Endothelial cell (in vitro differentiated cells): ENCODE measurements at regions not wholly inside any gene's neighbourhood (a gene's known extent, or its start where the extent isn't known, plus 50 kb on each side); places are given as distances from the start of the nearest gene placed in this dataset.

Experiments
- DNase-seq: peaks from one replicate; pipeline ENCODE4 v3.0.0; 2021; ENCODE audit warnings: low spot score
- H3K27ac Mint-ChIP-seq: one replicate; pipeline ENCODE4 v1.8.0; 2021; ENCODE audit warnings: mixed read lengths, inconsistent platforms; ENCODE audit not compliant: unreplicated experiment
- H3K27me3 Mint-ChIP-seq: one replicate; pipeline ENCODE4 v1.8.0; 2021; ENCODE audit warnings: mild to moderate bottlenecking, moderate library complexity, mixed read lengths, inconsistent platforms; ENCODE audit not compliant: unreplicated experiment
- H3K36me3 Mint-ChIP-seq: one replicate; pipeline ENCODE4 v1.8.0; 2021; ENCODE audit warnings: mild to moderate bottlenecking, low read depth, mixed read lengths, inconsistent platforms; ENCODE audit not compliant: unreplicated experiment
- H3K4me1 Mint-ChIP-seq: one replicate; pipeline ENCODE4 v1.8.0; 2021; ENCODE audit warnings: mild to moderate bottlenecking, mixed read lengths, inconsistent platforms; ENCODE audit not compliant: unreplicated experiment
- H3K4me3 Mint-ChIP-seq: one replicate; pipeline ENCODE4 v1.8.0; 2021; ENCODE audit warnings: mild to moderate bottlenecking, mixed read lengths, inconsistent platforms; ENCODE audit not compliant: unreplicated experiment
- H3K9me3 Mint-ChIP-seq: one replicate; pipeline ENCODE4 v1.8.0; 2021; ENCODE audit warnings: mixed read lengths, inconsistent platforms; ENCODE audit not compliant: unreplicated experiment
- TF ChIP-seq, protein P1 (sequence below): fragments of 200-600 bp; sonication (generic); IDR thresholded peaks from one replicate; pipeline ENCODE4 v1.5.0; 2021; ENCODE audit warnings: antibody characterized with exemption; ENCODE audit not compliant: unreplicated experiment

DNA sequence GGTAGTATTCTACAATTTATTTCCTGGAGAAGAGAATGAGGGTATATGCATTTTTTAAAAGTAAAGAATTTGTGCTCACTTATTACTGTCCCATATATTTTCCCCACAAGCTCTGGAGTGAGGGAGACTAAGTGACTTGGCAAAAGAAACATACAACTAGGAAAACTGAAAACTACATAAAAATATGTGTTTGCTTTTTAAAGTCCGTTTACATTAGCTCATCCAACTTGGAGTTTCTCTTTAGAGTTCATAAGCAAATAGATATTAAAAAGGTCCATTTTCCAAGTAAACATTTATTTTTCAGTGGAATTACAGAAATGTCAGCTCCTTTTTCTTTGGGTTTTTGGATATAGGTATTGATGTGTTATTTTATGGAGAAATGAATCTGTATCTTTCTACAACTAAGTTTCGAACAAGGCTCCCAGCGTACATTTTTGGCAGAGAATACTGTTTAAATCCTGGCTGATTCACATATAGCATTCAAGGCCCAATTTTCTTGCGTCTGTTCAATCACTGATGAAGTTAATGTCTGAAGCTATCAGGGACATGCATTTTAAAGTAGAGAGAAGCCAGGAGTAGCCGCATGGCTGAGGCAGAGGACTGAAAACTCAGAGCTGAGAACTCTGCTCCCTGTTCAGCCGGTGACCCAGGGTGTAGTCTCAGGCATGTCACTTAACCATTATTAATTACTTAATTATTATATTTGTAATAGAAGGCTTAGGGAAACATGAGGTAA, 729.4 kb downstream of the EFNB2 start:
- TF ChIP-seq, protein P1, sequence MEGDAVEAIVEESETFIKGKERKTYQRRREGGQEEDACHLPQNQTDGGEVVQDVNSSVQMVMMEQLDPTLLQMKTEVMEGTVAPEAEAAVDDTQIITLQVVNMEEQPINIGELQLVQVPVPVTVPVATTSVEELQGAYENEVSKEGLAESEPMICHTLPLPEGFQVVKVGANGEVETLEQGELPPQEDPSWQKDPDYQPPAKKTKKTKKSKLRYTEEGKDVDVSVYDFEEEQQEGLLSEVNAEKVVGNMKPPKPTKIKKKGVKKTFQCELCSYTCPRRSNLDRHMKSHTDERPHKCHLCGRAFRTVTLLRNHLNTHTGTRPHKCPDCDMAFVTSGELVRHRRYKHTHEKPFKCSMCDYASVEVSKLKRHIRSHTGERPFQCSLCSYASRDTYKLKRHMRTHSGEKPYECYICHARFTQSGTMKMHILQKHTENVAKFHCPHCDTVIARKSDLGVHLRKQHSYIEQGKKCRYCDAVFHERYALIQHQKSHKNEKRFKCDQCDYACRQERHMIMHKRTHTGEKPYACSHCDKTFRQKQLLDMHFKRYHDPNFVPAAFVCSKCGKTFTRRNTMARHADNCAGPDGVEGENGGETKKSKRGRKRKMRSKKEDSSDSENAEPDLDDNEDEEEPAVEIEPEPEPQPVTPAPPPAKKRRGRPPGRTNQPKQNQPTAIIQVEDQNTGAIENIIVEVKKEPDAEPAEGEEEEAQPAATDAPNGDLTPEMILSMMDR, result no peak
- no peaks in the 10 kb centered on the region for H3K36me3 Mint-ChIP-seq
- no peaks in the 10 kb centered on the region for H3K4me1 Mint-ChIP-seq
- no peaks in the 10 kb centered on the region for H3K27me3 Mint-ChIP-seq
- no peaks in the 10 kb centered on the region for H3K9me3 Mint-ChIP-seq
- no peak for DNase-seq
- H3K4me3 Mint-ChIP-seq, result no peak overlapping the region
- H3K27ac Mint-ChIP-seq, result no peak overlapping the region

DNA sequence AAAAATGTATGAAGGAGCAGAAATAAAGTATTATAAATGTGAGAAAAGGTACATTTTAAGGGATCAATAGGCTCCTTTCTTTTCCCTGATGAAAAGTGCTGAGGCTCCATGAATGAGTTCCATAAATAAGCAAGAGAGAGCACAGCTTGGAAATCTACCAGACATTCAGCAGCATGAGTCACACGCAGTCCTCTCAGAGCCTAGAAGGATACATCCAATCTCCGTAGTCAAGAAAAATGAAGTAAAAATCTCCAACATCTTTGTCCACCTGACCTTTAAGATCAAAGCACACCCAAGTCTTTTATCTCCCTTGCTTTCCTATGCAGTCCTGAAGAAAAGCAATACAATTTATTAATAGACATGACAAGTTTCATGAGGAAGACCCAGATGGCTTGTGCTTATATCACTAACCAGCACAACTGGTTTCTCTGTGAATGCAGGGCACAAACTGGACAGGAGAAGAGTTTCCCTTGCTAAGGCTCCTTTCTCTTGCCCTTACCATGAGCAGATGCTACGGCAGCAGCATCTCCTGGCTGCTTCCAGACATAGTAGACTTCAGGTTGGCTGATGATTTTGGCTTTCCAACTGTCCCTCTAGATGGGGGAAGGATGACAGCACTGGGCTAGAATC, 730.8 kb downstream of the EFNB2 start:
- Mint-ChIP-seq H3K27me3 (no peaks in the 10 kb centered on the region), H3K4me3 (no peak overlapping the region), H3K9me3 (no peaks in the 10 kb centered on the region), H3K36me3 (no peaks in the 10 kb centered on the region), H3K4me1 (no peaks in the 10 kb centered on the region), H3K27ac (no peak overlapping the region)
- TF ChIP-seq, protein P1, result no peak
- DNase-seq, result no peak

DNA sequence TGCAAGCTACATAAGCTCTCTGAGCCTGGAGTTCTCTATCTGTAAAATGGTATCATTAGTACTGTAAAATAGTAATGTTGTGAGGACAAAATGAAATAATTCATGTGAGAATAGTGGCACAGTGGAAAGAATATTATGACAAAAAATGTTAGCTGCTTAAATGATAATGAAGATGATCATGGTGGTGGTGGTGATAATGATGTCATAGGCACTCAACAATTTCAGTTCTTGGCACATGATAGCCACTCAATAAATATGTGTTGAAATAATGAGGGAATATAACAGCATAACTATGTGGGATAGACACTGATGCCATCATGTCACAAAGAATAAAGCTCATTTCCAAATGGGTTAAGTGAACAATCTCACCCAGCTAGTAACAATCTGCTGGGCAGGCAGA, 736.3 kb downstream of the EFNB2 start:
- H3K27me3 Mint-ChIP-seq, result no peaks in the 10 kb centered on the region
- no peak for DNase-seq
- no peaks in the 10 kb centered on the region for H3K36me3 Mint-ChIP-seq
- no peaks in the 10 kb centered on the region for H3K9me3 Mint-ChIP-seq
- H3K4me1 Mint-ChIP-seq, result no peaks in the 10 kb centered on the region
- TF ChIP-seq, protein P1, result no peak
- no peak overlapping the region for H3K27ac Mint-ChIP-seq
- no peak overlapping the region for H3K4me3 Mint-ChIP-seq

DNA sequence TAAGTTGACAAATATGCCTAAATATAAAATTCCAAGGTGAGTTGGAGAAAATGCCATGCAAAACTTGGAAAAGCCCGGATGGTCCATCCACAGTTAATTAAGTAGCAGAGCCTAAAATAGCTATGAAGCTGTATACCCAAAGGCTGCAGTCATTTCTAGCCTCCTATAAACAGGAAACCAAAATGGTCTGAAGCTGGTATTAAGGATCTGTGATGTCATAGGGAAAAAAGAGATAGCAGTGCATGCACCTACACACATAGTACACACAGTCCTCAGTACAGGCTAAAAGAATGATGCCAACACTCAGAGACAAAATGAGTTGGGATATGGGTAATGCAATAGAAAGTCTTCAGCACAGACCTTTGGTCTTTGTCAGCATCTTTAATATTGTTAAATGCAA, 736.9 kb downstream of the EFNB2 start:
- TF ChIP-seq, protein P1, result no peak
- no peaks in the 10 kb centered on the region for H3K4me1 Mint-ChIP-seq
- H3K36me3 Mint-ChIP-seq, result no peaks in the 10 kb centered on the region
- no peak overlapping the region for H3K27ac Mint-ChIP-seq
- no peaks in the 10 kb centered on the region for H3K9me3 Mint-ChIP-seq
- no peak overlapping the region for H3K4me3 Mint-ChIP-seq
- DNase-seq, result no peak
- H3K27me3 Mint-ChIP-seq, result no peaks in the 10 kb centered on the region

DNA sequence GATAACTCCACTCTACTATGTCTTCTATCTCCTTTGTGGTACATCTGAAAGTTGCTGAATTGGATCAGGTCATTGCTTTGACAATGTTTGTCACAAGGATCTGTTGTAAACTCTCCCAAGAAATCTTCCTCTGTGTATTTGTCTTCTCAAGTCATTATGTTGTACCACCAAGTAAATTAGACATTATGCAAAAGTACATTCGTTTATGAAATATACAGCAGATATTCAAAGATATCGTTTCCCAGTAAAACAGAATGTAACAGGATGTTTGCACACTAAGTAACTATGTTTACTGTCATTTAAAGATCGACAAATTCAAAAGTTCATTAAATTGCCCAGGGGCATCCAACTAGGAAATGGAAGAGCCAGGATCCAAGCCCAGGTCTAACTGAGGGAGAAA, 739.4 kb downstream of the EFNB2 start:
- Mint-ChIP-seq H3K36me3 (no peaks in the 10 kb centered on the region), H3K27ac (no peak overlapping the region), H3K27me3 (no peaks in the 10 kb centered on the region), H3K4me1 (no peaks in the 10 kb centered on the region), H3K9me3 (no peaks in the 10 kb centered on the region), H3K4me3 (no peak overlapping the region)
- DNase-seq, result no peak
- TF ChIP-seq, protein P1, result no peak
